ENCODE measurements at regions not wholly inside any gene's neighbourhood (a gene's known extent, or its start where the extent isn't known, plus 50 kb on each side); places are given as distances from the start of the nearest gene placed in this dataset.

GRCh38 chr18:22543769-22544168 is 126.1 kb upstream of the CTAGE1 start:
- TF ChIP-seq, protein P1, sequence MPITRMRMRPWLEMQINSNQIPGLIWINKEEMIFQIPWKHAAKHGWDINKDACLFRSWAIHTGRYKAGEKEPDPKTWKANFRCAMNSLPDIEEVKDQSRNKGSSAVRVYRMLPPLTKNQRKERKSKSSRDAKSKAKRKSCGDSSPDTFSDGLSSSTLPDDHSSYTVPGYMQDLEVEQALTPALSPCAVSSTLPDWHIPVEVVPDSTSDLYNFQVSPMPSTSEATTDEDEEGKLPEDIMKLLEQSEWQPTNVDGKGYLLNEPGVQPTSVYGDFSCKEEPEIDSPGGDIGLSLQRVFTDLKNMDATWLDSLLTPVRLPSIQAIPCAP (CRISPR knock-in tag; IDR thresholded peaks at IDR 0.05), result no peak
- TF ChIP-seq CTCF (IDR thresholded peaks at IDR 0.05) (no peak), ZNF317 (CRISPR knock-in tag; IDR thresholded peaks at IDR 0.05; ENCODE audit: borderline replicate concordance, low read depth) (no peak), PREB (CRISPR knock-in tag; IDR thresholded peaks at IDR 0.05; ENCODE audit: borderline replicate concordance) (no peak), ATF3 (CRISPR knock-in tag; conservative IDR thresholded peaks at IDR 0.05) (no peak), ARID4B (CRISPR knock-in tag; IDR thresholded peaks at IDR 0.05; ENCODE audit: borderline replicate concordance) (no peak), ELF4 (CRISPR knock-in tag; IDR thresholded peaks at IDR 0.05; ENCODE audit: low read depth) (no peak), FOXJ3 (CRISPR knock-in tag; IDR thresholded peaks at IDR 0.05; ENCODE audit: borderline replicate concordance) (no peak), TEAD4 (CRISPR knock-in tag; IDR thresholded peaks at IDR 0.05) (no peak), E2F1 (CRISPR knock-in tag; IDR thresholded peaks at IDR 0.05) (no peak), SOX15 (CRISPR knock-in tag; IDR thresholded peaks at IDR 0.05) (no peak)
- TF ChIP-seq, protein P2, sequence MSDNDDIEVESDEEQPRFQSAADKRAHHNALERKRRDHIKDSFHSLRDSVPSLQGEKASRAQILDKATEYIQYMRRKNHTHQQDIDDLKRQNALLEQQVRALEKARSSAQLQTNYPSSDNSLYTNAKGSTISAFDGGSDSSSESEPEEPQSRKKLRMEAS (CRISPR knock-in tag; IDR thresholded peaks at IDR 0.05), result no peak
- TF ChIP-seq, protein P3, sequence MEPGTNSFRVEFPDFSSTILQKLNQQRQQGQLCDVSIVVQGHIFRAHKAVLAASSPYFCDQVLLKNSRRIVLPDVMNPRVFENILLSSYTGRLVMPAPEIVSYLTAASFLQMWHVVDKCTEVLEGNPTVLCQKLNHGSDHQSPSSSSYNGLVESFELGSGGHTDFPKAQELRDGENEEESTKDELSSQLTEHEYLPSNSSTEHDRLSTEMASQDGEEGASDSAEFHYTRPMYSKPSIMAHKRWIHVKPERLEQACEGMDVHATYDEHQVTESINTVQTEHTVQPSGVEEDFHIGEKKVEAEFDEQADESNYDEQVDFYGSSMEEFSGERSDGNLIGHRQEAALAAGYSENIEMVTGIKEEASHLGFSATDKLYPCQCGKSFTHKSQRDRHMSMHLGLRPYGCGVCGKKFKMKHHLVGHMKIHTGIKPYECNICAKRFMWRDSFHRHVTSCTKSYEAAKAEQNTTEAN (CRISPR knock-in tag; IDR thresholded peaks at IDR 0.05), result no peak

Data from WTC11 (cell line).